ENCODE measurements at regions not wholly inside any gene's neighbourhood (a gene's known extent, or its start where the extent isn't known, plus 50 kb on each side); places are given as distances from the start of the nearest gene placed in this dataset.
"Not testable (repeated sequence)": the region's sequence is repeated elsewhere in the genome, so short reads cannot be mapped to it uniquely, and the experiment has no call there.

DNA sequence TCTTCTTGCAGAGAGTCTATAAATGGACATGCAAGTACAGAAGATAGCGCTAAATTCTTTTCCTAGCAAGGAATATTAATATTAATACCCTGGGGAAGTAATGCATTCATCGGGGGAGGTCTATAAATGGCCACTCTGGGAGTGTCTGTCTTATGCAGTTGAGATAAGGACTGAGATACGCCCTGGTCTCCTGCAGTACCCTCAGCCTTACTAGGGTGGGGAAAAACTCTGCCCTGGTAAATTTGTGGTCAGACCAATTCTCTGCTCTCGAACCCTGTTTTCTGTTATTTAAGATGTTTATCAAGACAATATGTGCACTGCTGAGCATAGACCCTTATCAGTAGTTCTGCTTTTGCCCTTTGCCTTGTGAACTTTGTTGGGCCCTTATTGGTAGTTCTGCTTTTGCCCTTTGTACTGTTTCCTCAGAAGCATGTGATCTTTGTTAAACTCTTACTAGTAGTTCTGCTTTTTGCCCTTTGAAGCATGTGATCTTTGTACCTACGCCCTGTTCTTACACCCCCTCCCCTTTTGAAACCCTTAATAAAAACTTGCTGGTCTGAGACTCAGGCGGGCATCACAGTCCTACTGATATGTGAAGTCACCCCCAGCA is 1956.2 kb downstream of the PCDH9 start:
- DNase-seq = not testable (repeated sequence)

DNA sequence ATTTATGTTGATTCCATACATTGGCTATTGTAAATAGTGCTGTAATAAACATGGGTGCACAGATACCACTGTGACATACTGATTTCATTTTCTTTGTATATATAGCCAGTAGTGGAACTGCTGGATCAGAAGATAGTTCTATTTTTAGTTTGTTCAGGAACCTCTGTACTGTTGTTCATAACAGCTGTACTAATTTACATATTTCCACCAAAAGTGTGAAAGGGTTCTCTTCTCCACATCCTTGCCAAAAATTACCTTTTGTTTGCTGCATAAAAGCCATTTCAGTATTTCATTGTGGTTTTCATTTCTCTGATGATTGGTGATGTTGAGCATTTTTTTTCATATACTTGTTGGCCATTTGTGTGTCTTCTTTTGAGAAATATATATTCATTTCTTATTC is 1962.1 kb downstream of the PCDH9 start:
- no peak for DNase-seq

DNA sequence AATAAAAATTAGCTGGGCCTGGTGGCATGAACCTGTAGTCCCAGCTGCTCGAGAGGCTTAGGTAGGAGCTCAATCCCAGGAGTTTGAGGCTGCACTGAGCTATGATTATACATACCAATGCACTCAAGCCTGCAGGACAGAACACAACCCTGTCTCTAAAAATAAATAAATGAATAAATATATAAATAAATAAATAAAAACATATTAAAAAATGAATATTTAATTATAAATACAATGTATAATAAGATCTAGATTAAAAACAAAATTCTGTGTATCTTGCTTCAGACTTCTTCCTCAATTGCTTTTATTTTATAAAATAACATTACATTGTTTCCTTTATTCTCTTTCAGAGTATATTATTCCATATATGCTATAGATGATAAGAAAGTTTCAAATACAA is 1964.1 kb downstream of the PCDH9 start:
- DNase-seq = no peak

DNA sequence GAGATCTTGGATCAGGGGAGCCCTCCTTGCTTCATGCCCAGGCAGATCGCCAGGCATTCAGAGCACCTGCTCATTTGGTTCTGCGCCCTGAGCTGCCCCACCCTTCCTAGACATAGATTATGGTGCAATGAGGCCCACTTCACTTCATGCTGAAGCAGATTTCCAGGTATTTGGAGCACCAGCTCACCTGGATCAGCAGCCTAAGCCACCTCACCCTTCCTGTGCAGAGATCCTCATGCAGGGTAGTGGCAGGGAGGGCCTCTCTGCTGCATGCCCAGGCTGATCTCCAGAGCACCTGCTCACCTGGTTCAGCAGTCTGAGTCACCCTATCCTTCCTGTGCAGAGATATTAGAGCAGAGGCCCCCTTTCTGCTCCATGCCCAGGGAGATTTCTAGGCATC is 1966.1 kb downstream of the PCDH9 start:
- no peak for DNase-seq

DNA sequence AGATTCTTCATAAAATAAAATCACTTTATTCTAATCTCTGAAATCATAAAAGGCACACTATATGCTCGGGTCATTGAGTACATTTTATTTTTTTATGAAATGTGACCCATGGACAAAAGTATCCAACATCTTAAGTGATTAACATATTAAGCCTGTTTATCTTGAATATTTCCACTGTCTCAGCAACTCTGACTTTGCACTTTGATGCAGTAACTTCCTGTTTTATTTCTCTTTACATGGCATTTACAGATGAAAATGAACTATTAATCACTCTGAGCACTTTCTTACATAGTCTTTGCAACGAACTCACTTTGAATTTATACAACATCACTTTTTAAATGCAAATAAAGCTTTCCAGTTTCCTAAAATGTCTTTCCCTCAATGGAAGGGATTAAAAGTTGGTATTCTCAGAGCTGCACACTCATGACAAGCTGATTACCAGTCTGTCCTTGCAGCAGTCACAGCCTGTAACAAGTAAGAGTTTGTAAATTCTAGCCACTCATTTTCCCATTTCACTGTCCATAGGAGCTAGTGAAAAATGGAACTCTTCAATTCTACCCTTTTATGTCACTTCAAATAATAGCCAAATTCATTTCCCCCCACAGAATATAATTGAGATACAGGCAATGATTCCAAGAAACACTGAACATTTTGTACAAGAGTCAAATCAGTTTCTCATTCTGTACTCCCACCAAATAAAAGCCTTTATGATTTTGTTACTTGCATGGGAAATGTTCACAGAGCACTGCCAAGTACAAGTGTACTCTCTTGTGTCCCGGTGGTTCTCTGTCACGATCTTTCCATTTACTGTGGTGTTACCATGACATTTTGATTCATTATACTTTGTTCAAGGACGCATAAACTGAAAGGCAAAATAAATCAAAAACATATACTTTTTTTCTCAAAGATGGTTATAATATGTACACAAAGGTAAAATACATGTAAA is 1968.9 kb downstream of the PCDH9 start:
- DNase-seq = no peak

DNA sequence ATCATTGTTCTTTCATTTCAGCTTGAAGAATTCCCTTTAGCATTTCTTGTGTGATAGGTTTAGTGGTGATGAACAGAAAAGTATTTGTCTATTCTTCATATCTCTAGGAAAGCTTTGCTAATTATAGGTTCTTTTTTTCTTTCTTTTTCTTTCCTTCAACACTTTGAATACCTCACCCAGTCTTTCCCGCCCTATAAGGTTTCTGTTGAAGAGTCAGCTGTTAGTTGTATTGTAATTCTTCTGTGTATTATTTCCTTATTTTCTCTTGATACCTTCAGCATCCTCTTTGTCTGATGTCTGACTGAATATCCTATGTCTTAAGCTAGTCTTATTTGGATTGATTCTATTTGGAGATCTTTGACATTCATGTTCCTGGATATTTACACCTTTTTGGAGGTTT is 1989.4 kb downstream of the PCDH9 start:
- DNase-seq = no peak

DNA sequence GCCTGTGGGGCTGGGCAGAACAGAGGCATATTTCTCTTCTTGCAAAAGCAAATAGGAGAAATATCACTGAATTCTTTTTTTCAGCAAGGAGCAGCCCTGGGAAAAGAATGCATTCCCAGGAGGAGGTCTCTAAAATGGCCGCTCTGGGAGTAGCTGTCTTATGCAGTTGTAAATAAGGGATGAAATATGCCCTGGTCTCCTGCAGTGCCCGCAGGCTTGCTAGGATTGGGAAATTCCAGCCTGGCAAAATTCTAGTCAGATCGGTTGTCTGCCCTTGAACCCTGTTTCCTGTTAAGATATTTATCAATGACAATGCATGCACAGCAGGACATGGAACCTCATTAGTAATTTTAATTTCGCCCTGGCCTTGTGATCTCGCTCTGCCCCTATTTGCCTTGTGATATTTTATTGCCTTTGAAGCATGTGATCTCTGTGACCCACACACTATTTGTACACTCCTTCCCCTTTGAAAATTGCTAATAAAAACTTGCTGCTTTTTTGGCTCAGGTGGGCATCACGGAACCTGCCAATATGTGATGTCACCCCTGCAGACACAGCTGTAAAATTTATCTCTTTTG is 1993.2 kb downstream of the PCDH9 start:
- no peak for DNase-seq

DNA sequence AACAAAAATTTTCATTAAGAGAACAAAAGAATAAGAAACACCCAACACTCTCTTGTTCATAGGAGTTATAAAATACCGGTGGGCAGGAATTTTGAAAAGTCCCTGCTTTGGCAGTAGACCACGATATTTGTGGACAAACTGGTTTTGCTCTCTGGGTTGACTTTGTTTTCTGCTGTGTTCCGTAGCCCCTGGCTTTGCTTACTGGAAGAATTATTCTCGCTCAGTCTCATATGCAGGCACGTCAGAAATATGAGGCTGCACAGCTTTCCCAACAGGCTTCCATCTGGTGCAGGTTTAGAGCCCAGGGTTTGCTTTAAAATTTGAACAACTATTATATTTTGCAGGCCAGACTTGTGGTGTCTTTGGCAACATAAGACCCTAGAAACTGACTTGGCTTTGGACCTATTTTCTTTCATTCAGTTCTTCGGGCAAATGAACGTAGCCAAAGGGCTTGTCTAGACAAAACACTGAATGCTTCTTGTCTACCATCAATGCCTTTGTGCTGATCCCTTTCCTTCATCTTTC is 2012.6 kb downstream of the PCDH9 start:
- DNase-seq = no peak

DNA sequence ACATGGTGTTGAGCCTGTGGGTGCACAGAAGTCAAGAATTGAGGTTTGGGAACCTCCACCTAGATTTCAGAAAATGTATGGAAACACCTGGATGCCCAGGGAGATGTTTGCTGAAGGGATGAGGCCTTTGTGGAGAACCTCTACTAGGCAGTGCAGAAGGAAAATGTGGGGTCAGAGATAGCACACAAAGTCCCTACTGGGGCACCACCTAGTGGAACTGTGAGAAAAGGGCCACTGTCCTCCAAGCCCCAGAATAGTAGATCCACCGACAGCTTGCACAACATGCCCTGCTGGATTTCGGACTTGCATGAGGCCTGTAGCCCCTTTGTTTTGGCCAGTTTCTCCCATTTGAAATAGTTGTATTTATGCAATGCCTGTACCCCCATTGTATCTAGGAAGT is 2027.3 kb downstream of the PCDH9 start:
- DNase-seq = not testable (repeated sequence)

DNA sequence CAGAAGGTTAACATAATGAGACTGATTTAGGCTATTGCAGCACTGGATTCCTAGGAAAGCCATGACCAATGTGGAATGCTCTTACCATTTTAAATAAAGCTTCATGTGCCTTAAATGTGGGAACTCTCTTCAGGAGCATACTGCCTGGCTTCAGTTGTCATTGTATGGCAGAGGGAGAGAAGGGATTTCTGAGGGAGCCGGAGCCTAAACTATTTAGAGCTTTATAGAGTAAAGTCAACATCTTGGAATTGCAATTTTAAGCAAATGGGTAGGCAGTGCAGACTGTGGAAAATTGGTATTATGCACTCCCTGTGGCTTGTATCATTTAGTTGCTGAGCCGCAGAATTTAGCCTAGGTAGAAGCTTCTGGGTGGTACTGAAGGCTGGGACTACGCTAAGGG is 2041.4 kb downstream of the PCDH9 start:
- no peak for DNase-seq

DNA sequence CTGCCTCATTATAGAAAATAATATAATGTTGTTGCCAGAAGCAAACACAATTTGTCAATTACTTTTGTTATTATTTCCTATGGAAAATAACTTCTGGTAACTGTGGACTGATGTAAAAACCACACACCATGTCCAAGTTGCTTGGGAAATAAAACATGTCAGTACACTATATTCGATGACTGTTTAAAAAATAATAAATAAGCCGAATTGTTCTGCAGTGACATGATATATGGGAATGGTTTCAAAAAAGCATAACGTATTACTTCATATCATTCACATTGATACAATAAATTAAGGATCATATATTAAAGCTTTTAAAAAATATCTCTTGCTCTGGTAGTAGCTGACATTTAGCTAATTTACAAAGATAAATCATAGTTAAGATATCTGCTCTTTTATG is 2062.1 kb downstream of the PCDH9 start:
- no peak for DNase-seq

DNA sequence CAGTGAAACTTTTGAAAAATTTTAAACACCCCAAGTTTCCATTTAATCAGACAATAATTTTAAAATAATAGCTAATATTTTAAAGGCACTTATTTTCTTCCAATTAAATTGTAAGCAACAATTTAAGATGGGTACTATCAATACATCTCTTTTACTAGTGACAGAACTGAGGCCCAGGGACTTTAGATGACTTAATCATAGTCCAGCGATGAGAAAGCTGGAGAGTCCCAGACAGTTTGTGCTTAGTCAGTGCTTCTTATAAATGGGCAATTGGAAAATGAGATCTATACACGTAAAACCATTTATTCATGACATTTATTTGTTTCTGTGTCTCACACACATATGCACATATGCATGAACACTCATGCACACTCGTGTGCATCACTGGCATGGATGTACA is 2063.5 kb downstream of the PCDH9 start:
- no peak for DNase-seq

DNA sequence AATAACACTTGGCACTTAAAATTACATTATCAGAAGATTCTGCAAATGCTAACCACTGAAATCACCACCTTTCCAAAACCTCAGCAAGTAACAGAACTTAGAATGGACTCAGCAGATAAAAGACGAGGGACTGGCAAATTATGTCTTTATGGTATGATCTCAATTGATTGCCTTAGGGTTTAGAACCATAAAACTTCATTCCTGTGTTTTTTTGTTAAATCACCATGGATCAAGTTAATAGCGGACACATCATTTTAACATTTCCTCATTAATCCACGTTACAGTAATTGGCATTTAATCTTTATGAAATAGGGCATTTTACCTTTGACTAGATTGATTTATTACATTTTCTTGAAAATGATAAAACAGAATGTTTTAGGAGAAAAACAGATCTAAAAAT is 2070.3 kb downstream of the PCDH9 start:
- no peak for DNase-seq

DNA sequence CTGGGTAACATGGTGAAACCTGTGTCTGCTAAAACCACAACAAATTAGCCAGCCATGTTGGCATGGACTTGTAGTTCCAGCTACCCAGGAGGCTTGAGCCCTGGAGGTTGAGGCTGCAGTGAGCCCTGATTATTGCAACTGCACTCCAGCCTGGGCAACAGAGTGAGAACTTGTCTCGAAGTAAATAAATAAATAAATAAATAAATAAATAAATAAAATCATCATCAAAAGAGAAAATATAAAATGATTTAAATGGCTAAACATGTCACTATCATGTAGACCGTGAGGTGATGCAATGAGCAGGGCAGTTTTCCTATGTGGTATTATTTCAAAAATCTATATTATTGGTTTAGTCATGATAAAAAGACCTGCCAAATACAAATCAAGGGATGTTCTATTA is 2074.3 kb downstream of the PCDH9 start:
- DNase-seq = no peak

DNA sequence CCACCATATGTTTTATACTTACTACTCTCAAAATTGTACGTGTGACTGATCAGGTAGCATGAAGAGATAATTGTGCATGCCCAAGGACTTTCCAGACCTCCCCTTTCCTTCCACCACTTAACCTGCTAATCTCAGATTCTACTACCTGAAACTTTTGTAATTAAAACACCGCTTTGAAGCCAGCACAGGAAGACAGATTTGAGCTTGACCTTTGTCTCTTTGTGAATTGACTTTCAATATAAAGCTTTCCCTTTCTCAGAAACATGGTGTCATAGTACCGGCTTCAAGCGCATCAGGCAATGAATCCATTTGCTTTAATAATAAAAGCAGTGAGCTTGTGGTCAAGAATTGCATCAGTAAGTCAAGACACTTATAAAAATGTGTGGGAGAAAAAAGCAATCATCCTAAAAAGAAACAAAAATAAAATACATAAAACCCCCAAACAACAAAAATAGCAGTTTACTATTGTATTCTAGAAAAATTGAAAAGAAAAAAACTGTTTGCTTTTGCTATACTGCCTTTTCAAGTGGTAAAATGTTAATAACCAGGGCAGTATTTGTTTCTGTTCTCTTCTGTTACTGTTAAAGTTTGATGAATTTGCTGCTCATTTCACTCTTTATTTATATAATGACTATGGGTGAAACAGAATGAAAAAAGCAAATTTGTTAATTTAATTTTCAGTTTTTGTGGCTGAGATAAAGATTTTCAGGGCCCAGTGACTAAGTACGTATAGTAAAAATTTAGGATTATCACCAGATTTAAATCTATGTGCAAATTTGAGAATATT is 2075.3 kb downstream of the PCDH9 start:
- no peak for DNase-seq

DNA sequence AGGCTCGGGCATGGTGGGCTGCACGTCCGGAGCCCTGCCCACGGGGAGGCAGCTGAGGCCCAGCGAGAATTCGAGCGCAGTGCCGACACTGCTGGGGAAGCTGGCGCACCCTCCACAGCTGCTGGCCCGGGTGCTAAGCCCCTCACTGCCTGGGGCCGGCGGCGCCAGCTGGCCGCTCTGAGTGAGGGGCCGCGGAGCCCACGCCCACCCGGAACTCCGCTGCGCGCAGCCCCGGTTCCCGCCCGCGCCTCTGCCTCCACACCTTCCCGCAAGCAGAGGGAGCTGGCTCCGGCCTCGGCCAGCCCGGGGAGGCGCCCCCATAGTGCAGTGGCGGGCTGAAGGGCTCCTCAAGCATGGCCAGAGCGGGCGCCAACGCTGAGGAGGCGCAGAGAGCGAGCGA is 2080.4 kb downstream of the PCDH9 start:
- no peak for DNase-seq

DNA sequence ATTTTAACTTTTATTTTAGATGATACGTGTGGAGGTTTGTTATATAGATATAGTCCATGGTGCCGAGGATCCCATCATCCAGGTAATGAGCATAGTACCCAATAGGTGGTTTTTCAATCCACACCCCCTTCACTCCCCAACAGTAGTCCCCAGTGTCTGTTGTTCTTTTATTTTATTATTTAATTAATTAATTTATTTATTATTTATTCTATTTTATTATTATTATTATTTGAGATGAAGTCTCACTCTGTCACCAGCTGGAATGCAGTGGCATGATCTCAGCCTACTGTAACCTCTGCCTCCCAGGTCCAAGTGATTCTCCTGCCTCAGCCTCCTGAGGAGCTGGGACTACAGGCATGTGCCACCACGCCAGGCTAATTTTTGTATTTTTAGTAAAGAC is 2086.2 kb downstream of the PCDH9 start:
- no peak for DNase-seq

DNA sequence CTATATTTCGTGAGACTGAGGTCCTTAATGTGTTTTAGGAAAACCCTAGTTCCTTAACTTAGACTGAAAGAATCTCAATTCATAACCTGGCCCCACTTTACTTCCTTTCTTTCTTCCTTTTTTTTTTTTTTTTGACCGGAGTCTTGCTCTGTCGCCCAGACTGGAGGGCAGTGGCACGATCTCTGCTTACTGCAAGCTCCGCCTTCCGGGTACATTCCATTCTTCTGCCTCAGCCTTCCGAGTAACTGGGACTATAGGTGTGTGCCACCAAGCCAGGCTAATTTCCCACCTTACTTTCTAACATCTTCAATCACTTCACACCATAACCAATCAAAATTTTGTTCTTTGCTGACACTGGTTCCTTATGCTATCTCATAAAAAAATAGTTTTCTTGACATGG is 2097.0 kb downstream of the PCDH9 start:
- DNase-seq = no peak

DNA sequence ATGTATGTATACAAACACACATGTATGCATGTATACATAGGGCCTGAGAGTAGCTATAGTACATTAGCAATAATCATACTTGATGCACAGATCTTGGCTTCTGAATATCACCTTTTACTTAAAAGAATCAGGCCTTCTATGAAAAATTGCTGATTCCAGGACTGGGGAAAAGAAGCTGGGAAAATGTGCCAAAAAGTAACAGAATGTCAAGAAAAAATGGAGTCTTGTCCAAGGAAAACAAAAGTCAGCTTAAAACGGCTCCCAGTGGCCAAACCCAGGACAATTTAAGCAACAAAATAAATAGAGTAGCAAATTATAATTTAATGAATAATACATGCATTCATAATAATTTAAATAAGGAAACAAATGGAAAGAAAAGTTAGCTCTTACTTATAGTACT is 2104.9 kb downstream of the PCDH9 start:
- no peak for DNase-seq

DNA sequence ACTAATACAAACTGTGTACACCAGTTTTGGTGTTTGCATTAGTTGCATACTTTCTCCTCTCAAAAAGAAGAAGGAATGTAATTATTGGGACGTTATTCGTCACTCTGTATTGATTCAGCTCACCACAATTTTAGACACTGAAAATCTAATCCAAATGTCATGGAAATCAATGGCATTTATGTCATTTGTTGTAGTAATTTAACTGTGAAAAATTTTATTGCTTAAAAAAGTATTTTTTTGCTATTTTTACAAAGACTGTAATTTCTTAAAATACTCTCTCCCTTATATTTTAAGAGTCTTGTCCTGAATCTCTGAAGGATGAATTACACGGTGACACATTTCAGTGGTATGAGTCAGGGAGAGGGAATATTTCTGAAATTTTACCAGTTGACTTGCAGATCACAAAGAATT is 2117.6 kb downstream of the PCDH9 start:
- no peak for DNase-seq

DNA sequence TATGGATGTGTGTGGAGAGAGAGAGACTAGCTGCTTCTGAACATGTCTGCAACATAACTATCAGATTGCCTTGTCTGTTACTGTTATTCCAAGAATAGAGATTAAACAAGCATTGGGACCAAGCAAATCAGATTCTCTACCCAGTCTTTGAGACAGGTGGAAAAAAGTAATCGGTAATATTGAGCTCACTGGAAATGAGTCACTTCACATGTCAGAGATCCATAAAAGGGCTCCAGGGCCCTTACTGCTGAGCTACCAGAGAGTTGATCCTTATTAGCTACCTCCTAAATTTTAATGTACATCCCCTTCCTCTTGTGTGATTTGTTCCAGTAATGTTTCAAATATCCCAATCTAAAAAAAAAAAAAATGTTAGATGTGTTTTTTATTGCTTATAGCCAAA is 2118.0 kb downstream of the PCDH9 start:
- no peak for DNase-seq

DNA sequence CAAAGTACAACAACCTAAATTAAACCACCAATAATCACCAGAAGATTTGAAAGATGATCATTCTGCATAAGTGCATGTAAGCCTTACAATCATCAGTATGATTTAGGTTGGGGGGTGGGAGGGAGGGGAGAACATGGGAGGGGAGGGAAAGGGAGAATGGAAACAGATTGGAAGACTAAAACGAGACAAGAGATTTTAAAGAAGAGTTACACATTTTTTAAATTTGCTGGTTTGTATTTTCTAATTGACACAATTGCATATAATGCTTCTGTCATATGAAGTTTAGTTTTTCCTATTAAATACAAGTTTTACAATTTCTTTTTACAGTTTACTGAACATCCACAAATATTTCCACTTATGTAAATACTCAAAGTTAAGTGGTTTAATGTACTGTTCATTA is 2118.9 kb downstream of the PCDH9 start:
- no peak for DNase-seq

DNA sequence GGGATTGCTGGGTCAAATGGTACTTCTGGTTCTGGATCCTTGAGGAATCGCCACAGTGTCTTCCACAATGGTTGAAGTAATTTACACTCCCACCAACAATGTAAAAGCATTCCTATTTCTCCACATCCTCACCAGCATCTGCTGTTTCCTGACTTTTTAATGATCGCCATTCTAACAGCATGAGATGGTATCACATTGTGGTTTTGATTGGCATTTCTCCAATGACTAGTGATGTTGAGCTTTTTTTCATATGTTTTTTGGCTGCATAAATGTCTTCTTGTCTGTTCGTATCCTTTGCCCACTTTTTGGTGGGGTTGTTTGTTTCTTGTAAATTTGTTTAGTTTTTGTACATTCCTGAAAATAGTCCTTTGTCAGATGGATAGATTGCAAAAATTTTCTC is 2125.7 kb downstream of the PCDH9 start:
- DNase-seq = not testable (repeated sequence)

Data from NCI-H1436 (cell line).